ENCODE measurements at regions not wholly inside any gene's neighbourhood (a gene's known extent, or its start where the extent isn't known, plus 50 kb on each side); places are given as distances from the start of the nearest gene placed in this dataset.

DNA sequence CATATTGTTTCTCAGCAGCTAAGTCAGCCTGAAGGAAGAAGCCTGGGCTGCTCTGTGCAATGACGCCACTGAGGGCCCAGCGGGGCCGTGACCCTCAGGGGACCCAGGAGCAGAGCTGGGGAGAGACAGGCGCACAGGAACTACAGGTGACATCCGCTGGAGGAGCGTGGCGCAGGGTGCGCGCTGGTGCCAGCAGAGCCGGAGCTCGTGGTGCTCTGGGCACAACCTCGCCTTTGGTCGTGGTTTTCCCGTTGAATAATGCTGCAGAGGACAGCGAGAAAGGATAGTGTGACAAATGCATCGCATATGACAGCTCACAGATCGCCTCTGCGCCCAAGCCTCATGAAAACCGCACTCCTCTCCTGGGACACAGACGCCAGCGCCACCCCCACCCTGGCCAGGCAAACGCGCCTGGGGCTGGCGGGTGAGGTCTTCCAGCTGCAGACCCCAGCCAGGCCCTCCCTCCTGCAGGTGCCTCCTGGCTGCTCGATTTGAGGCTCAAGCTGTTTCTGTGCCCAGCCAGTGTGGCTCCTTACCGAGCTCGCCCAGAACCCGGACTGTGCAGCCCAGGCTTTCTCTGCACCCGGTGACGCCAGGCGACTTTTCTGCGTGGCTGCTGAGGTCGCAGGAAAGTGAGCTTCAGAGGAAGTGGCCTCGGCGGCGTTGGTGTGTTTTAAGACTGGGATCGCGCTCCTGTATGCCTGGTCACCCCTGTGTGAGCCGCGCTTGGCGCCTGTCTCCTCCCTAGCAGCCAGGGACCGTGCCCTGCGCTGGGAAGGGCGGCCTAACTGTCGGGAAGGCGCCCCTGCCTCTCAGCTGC, 583.1 kb upstream of the HS6ST1 start:
- Histone ChIP-seq H3K9me2 (replicated peaks; ENCODE audit: low read length) (no peaks in the 10 kb centered on the region), H2AFZ (ENCODE audit: low read length) (no peak overlapping the region), H3F3A (ENCODE audit: low read length, unreplicated experiment) (no peaks in the 10 kb centered on the region), H3K27me3 (ENCODE audit: low read length) (no peaks in the 10 kb centered on the region), H3K9ac (ENCODE audit: low read length) (no peak overlapping the region), H3K79me2 (ENCODE audit: low read length) (no peaks in the 10 kb centered on the region), H3K4me3 (ENCODE audit: low read length) (no peak overlapping the region), H4K20me1 (ENCODE audit: low read length) (no peaks in the 10 kb centered on the region), H3K27ac (ENCODE audit: low read length) (no peak overlapping the region), H3K36me3 (ENCODE audit: low read depth, low read length) (no peaks in the 10 kb centered on the region), H3K4me1 (ENCODE audit: insufficient read depth, low read length) (no peaks in the 10 kb centered on the region), H3K9me3 (ENCODE audit: low read length) (no peaks in the 10 kb centered on the region), H3K4me2 (ENCODE audit: low read length) (no peak overlapping the region)
- CTCF ChIA-PET = no interaction called here
- ATAC-seq = no peak
- intact Hi-C loops (cut with micrococcal nuclease) = no loop called here
- no TSS peak for BruUV-seq (replicated peaks)
- no peak for DNase-seq
- TF ChIP-seq EZH2phosphoT487 (IDR thresholded peaks at IDR 0.05; ENCODE audit: borderline replicate concordance, low read length) (no peak), EZH2 (IDR thresholded peaks at IDR 0.05; ENCODE audit: low read length, unreplicated experiment) (no peak)
- TF ChIP-seq, protein P1, sequence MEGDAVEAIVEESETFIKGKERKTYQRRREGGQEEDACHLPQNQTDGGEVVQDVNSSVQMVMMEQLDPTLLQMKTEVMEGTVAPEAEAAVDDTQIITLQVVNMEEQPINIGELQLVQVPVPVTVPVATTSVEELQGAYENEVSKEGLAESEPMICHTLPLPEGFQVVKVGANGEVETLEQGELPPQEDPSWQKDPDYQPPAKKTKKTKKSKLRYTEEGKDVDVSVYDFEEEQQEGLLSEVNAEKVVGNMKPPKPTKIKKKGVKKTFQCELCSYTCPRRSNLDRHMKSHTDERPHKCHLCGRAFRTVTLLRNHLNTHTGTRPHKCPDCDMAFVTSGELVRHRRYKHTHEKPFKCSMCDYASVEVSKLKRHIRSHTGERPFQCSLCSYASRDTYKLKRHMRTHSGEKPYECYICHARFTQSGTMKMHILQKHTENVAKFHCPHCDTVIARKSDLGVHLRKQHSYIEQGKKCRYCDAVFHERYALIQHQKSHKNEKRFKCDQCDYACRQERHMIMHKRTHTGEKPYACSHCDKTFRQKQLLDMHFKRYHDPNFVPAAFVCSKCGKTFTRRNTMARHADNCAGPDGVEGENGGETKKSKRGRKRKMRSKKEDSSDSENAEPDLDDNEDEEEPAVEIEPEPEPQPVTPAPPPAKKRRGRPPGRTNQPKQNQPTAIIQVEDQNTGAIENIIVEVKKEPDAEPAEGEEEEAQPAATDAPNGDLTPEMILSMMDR (conservative IDR thresholded peaks at IDR 0.05; ENCODE audit: low read depth, low read length) = no peak
- POLR2A ChIA-PET (ENCODE audit: unreplicated experiment) = no interaction called here

DNA sequence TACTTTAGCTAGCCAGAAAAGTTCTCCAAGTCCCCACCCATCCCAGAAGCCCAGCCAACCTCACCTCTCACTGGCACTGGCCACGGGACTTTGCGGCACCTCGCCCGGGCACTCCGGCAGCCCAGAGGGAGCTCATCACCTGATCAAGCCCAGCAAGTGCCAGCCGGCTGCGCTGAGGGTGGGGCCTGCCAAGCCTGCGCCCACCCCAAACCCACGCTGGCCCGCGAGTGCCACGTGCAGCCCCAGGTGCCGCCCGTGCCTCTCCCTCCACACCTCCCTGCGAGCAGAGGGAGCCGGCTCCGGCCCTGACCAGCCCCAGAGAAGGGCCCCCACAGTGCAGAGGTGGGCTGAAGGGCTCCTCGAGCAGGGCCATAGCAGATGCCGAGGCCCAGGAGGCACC, 585.0 kb upstream of the HS6ST1 start:
- H3K4me2 ChIP-seq (ENCODE audit: low read length) = no peak overlapping the region
- no peaks in the 10 kb centered on the region for H3K79me2 ChIP-seq (ENCODE audit: low read length)
- BruUV-seq (replicated peaks) = no TSS peak
- H3K4me3 ChIP-seq (ENCODE audit: low read length) = no peak overlapping the region
- H3F3A ChIP-seq (ENCODE audit: low read length, unreplicated experiment) = no peaks in the 10 kb centered on the region
- ChIA-PET CTCF (no interaction called here), POLR2A (ENCODE audit: unreplicated experiment) (no interaction called here)
- H2AFZ ChIP-seq (ENCODE audit: low read length) = no peak overlapping the region
- no peak overlapping the region for H3K9ac ChIP-seq (ENCODE audit: low read length)
- no peak for ATAC-seq
- no peaks in the 10 kb centered on the region for H3K9me3 ChIP-seq (ENCODE audit: low read length)
- intact Hi-C loops (cut with micrococcal nuclease) = no loop called here
- H3K27ac ChIP-seq (ENCODE audit: low read length) = no peak overlapping the region
- H3K4me1 ChIP-seq (ENCODE audit: insufficient read depth, low read length) = no peaks in the 10 kb centered on the region
- H4K20me1 ChIP-seq (ENCODE audit: low read length) = no peaks in the 10 kb centered on the region
- no peaks in the 10 kb centered on the region for H3K27me3 ChIP-seq (ENCODE audit: low read length)
- no peaks in the 10 kb centered on the region for H3K9me2 ChIP-seq (replicated peaks; ENCODE audit: low read length)
- H3K36me3 ChIP-seq (ENCODE audit: low read depth, low read length) = no peaks in the 10 kb centered on the region
- no peak for DNase-seq
- TF ChIP-seq, protein P1 (conservative IDR thresholded peaks at IDR 0.05; ENCODE audit: low read depth, low read length) = no peak
- TF ChIP-seq EZH2phosphoT487 (IDR thresholded peaks at IDR 0.05; ENCODE audit: borderline replicate concordance, low read length) = no peak
- no peak for TF ChIP-seq EZH2 (IDR thresholded peaks at IDR 0.05; ENCODE audit: low read length, unreplicated experiment)

DNA sequence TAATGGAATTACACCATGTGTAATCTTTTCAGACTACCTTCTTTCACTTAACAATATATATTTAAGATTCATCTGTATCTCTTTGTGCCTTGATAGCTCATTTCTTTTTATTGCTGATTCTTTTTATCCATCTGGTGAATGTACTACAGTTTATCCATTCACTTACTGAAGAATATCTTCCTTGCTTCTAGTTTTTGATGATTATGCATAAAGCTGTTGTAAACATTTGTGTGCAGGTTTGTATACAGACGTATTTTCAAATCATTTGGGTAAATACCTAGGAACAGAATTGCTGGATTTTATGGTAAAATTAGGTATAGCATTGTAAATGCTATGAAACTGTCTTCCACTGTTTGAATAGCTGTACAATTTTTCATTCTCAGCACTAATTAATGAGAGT, 592.6 kb upstream of the HS6ST1 start:
- H3K27me3 ChIP-seq (ENCODE audit: low read length) = no peaks in the 10 kb centered on the region
- H3K4me2 ChIP-seq (ENCODE audit: low read length) = no peak overlapping the region
- intact Hi-C loops (cut with micrococcal nuclease) = no loop called here

More for the DNA sequence above, 592.6 kb upstream of the HS6ST1 start:
- BruUV-seq (replicated peaks) = no TSS peak
- Histone ChIP-seq H3K4me1 (ENCODE audit: insufficient read depth, low read length) (no peaks in the 10 kb centered on the region), H3K9ac (ENCODE audit: low read length) (no peak overlapping the region), H3K4me3 (ENCODE audit: low read length) (no peak overlapping the region), H3F3A (ENCODE audit: low read length, unreplicated experiment) (no peaks in the 10 kb centered on the region), H3K27ac (ENCODE audit: low read length) (no peak overlapping the region), H3K36me3 (ENCODE audit: low read depth, low read length) (no peaks in the 10 kb centered on the region), H3K79me2 (ENCODE audit: low read length) (no peaks in the 10 kb centered on the region), H4K20me1 (ENCODE audit: low read length) (no peaks in the 10 kb centered on the region), H3K9me2 (replicated peaks; ENCODE audit: low read length) (no peaks in the 10 kb centered on the region), H3K9me3 (ENCODE audit: low read length) (peaks cover 8% of the 10 kb centered on the region; the same call in 1 of the 2 replicates), H2AFZ (ENCODE audit: low read length) (no peak overlapping the region)
- no peak for DNase-seq
- TF ChIP-seq, protein P1 (conservative IDR thresholded peaks at IDR 0.05; ENCODE audit: low read depth, low read length) = no peak
- TF ChIP-seq EZH2 (IDR thresholded peaks at IDR 0.05; ENCODE audit: low read length, unreplicated experiment) (no peak), EZH2phosphoT487 (IDR thresholded peaks at IDR 0.05; ENCODE audit: borderline replicate concordance, low read length) (no peak)
- ATAC-seq = no peak
- ChIA-PET CTCF (no interaction called here), POLR2A (ENCODE audit: unreplicated experiment) (no interaction called here)
